Suppressor macrophage treated with lipopolysaccharide for 4 hours (primary cell): ENCODE measurements at regions not wholly inside any gene's neighbourhood (a gene's known extent, or its start where the extent isn't known, plus 50 kb on each side); places are given as distances from the start of the nearest gene placed in this dataset.

Experiments used
- DNase-seq: peaks from one replicate; pipeline ENCODE4 v3.0.0-alpha.2; 2020

- no peak for DNase-seq
These were observed 60.0 kb downstream of the ING1 start for GRCh38 chr13:110773480-110773879.

- no peak for DNase-seq
These were observed 60.6 kb downstream of the ING1 start for GRCh38 chr13:110774051-110774450.

- no peak for DNase-seq
These were observed 61.0 kb downstream of the ING1 start for GRCh38 chr13:110774490-110774889.

- DNase-seq, result no peak
These were observed 62.1 kb downstream of the ING1 start for GRCh38 chr13:110775576-110775975.

GRCh38 chr13:110777251-110777820 is 63.8 kb downstream of the ING1 start:
- DNase-seq, result no peak

- DNase-seq, result no peak
These were observed 65.5 kb downstream of the ING1 start for GRCh38 chr13:110779022-110779421.

- DNase-seq, result no peak
These were observed 66.9 kb downstream of the ING1 start for GRCh38 chr13:110780422-110780821.

- DNase-seq, result no peak
These were observed 68.7 kb downstream of the ING1 start for GRCh38 chr13:110782185-110782584.

GRCh38 chr13:110784704-110785103 is 71.2 kb downstream of the ING1 start:
- no peak for DNase-seq

GRCh38 chr13:110788778-110789177 is 75.3 kb downstream of the ING1 start:
- no peak for DNase-seq

GRCh38 chr13:110789871-110790270 is 76.4 kb downstream of the ING1 start:
- no peak for DNase-seq

- DNase-seq, result no peak
These were observed 76.9 kb downstream of the ING1 start for GRCh38 chr13:110790371-110790770.

- no peak for DNase-seq
These were observed 80.7 kb downstream of the ING1 start for GRCh38 chr13:110794209-110794608.

- no peak for DNase-seq
These were observed 83.9 kb downstream of the ING1 start for GRCh38 chr13:110797230-110797877.

- DNase-seq, result no peak
These were observed 84.8 kb downstream of the ING1 start for GRCh38 chr13:110798081-110798994.

GRCh38 chr13:110799246-110800236 is 86.0 kb downstream of the ING1 start:
- DNase-seq, result peak; percentile 22

GRCh38 chr13:110801044-110801443 is 87.5 kb downstream of the ING1 start:
- no peak for DNase-seq

GRCh38 chr13:110802260-110802659 is 88.8 kb downstream of the ING1 start:
- DNase-seq, result no peak

- DNase-seq, result no peak
These were observed 93.1 kb downstream of the ING1 start for GRCh38 chr13:110806636-110807035.

- no peak for DNase-seq
These were observed 94.0 kb downstream of the ING1 start for GRCh38 chr13:110807546-110807945.

GRCh38 chr13:110808138-110808537 is 94.6 kb downstream of the ING1 start:
- no peak for DNase-seq

GRCh38 chr13:110809871-110810486 is 96.5 kb downstream of the ING1 start:
- no peak for DNase-seq
